HL-60 (cell line): ENCODE measurements at regions not wholly inside any gene's neighbourhood (a gene's known extent, or its start where the extent isn't known, plus 50 kb on each side); places are given as distances from the start of the nearest gene placed in this dataset.

Source experiments
- DNase-seq, 2 experiments: peaks; one replicate each; pipeline ENCODE4 v3.0.0-alpha.2; 2010 to 2020; ENCODE audit warnings: low read depth in 1 of 2, low spot score in 1 of 2
- H3K27ac ChIP-seq: fragments of 250-450 bp; sonication (Bioruptor Pico); replicated peaks from 2 replicates; pipeline ENCODE4 v1.5.1; 2020; ENCODE audit warnings: mild to moderate bottlenecking, moderate library complexity
- H3K27me3 ChIP-seq: fragments of 250-450 bp; sonication (Bioruptor Pico); 2 replicates; pipeline ENCODE4 v1.5.1; 2021; ENCODE audit warnings: mild to moderate bottlenecking, moderate library complexity; ENCODE audit not compliant: insufficient read depth, poor library complexity, severe bottlenecking
- H3K4me3 ChIP-seq: replicated peaks from 2 replicates; pipeline ENCODE4 v1.5.1; 2011; ENCODE audit warnings: mild to moderate bottlenecking, control low read depth, low read length; ENCODE audit not compliant: insufficient read depth
- CTCF ChIP-seq: IDR thresholded peaks from one replicate; pipeline ENCODE4 v1.5.1; 2011; ENCODE audit warnings: low read length, control low read depth, inconsistent platforms; ENCODE audit not compliant: insufficient read depth
- GABPA ChIP-seq: IDR thresholded peaks from 2 replicates; pipeline ENCODE4 v1.6.1; 2012; ENCODE audit warnings: low read depth
- POLR2AphosphoS5 ChIP-seq: IDR thresholded peaks from 2 replicates; pipeline ENCODE4 v1.6.1; 2012; ENCODE audit warnings: low read depth
- REST ChIP-seq: IDR thresholded peaks from 2 replicates; pipeline ENCODE4 v1.6.1; 2012; ENCODE audit warnings: low read depth; ENCODE audit not compliant: insufficient replicate concordance
- SPI1 ChIP-seq: IDR thresholded peaks from 2 replicates; pipeline ENCODE4 v1.6.1; 2012; ENCODE audit warnings: low read depth, mild to moderate bottlenecking, borderline replicate concordance

- H3K4me3 ChIP-seq: no peak overlapping the region
- no peak overlapping the region for H3K27ac ChIP-seq
- no peaks in the 10 kb centered on the region for H3K27me3 ChIP-seq
- no peak for DNase-seq
- no peak for TF ChIP-seq SPI1
- TF ChIP-seq POLR2AphosphoS5: no peak
- no peak for TF ChIP-seq REST
- no peak for TF ChIP-seq GABPA
- TF ChIP-seq CTCF: no peak
Observed at GRCh38 chr4:4800646-4801408, 58.6 kb upstream of the MSX1 start.

- DNase-seq: no peak
- TF ChIP-seq CTCF: no peak
- Histone ChIP-seq H3K27me3 (no peaks in the 10 kb centered on the region), H3K4me3 (no peak overlapping the region), H3K27ac (no peak overlapping the region)
Observed at GRCh38 chr4:4794421-4794820, 65.0 kb upstream of the MSX1 start.

GRCh38 chr4:4792466-4792865, 67.0 kb upstream of the MSX1 start:
- Histone ChIP-seq H3K27ac (no peak overlapping the region), H3K4me3 (no peak overlapping the region), H3K27me3 (no peaks in the 10 kb centered on the region)
- DNase-seq: no peak
- TF ChIP-seq POLR2AphosphoS5 (no peak), SPI1 (no peak)

- TF ChIP-seq GABPA (no peak), REST (no peak), CTCF (no peak), POLR2AphosphoS5 (no peak), SPI1 (no peak)
- H3K27ac ChIP-seq: no peak overlapping the region
- H3K27me3 ChIP-seq: no peaks in the 10 kb centered on the region
- no peak for DNase-seq
- no peak overlapping the region for H3K4me3 ChIP-seq
Observed at GRCh38 chr4:4791299-4792111, 68.0 kb upstream of the MSX1 start.
